ENCODE measurements at regions not wholly inside any gene's neighbourhood (a gene's known extent, or its start where the extent isn't known, plus 50 kb on each side); places are given as distances from the start of the nearest gene placed in this dataset.

DNA sequence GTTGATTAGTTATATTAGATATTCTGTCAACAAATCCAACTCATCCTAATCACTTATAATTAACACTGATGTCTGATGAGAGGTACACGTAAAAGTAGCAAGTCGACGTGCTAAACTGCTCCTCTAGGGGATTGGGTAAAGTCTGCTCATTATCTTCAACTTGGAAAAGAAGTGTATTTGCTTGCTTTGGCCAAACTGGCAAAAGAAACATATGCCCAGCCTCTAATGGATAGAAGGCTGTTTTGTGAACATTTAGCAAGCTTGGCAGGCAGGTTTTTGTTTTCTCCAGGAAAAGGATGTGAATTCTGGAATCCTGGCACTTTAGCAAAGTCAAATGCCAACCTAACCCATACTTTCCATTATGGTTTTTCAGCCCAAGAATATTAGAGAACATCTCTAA, 264.8 kb downstream of the TBL1XR1 start:
- TF ChIP-seq, protein P1, sequence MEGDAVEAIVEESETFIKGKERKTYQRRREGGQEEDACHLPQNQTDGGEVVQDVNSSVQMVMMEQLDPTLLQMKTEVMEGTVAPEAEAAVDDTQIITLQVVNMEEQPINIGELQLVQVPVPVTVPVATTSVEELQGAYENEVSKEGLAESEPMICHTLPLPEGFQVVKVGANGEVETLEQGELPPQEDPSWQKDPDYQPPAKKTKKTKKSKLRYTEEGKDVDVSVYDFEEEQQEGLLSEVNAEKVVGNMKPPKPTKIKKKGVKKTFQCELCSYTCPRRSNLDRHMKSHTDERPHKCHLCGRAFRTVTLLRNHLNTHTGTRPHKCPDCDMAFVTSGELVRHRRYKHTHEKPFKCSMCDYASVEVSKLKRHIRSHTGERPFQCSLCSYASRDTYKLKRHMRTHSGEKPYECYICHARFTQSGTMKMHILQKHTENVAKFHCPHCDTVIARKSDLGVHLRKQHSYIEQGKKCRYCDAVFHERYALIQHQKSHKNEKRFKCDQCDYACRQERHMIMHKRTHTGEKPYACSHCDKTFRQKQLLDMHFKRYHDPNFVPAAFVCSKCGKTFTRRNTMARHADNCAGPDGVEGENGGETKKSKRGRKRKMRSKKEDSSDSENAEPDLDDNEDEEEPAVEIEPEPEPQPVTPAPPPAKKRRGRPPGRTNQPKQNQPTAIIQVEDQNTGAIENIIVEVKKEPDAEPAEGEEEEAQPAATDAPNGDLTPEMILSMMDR (IDR thresholded peaks at IDR 0.05; ENCODE audit: insufficient read depth, low read length), result no peak
- no peak for TF ChIP-seq REST (IDR thresholded peaks at IDR 0.05; ENCODE audit: insufficient replicate concordance, low read depth)
- no peak for TF ChIP-seq POLR2AphosphoS5 (IDR thresholded peaks at IDR 0.05; ENCODE audit: low read depth)
